ENCODE measurements at regions not wholly inside any gene's neighbourhood (a gene's known extent, or its start where the extent isn't known, plus 50 kb on each side); places are given as distances from the start of the nearest gene placed in this dataset.

DNA sequence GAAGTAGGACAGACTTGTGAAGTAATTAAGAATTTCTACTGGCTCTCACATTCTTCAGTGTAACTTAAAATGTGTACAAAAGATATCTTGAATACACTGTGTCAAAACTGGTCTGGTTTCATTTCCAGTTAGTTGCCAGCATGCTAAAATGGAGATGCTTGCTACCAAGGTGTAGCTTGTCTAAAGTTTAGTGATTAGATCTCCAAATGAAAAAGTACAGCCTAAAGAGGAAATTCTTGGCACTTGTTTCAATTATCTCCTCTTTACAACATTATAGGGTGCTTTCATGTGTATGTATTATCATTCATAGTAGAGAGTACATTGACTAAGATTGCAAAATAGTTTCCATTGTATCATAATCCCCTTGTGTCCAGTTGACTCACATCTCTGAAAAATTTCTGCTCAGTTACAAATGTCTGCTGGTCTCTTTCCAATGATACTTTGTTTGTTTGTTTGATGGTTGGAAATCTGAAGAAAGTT, 97.3 kb upstream of the SPRY1 start:
- H3K79me1 ChIP-seq (ENCODE audit: low read depth in 1 of 2, low read length in 2 of 2): no peaks in the 10 kb centered on the region
- no peak overlapping the region for H3K4me3 ChIP-seq (ENCODE audit: insufficient read depth, low read depth, low read length)
- POLR2A ChIA-PET (ENCODE audit: unreplicated experiment): no interaction called here
- no peak overlapping the region for H3K9ac ChIP-seq (ENCODE audit: low read depth, low read length)
- no peaks in the 10 kb centered on the region for H3K27me3 ChIP-seq (ENCODE audit: control insufficient read depth, insufficient read depth, low read length)
- dilution Hi-C loops (cut with HindIII; ENCODE audit: low sequenced_read_pairs, unreplicated experiment) (no loop called here), intact Hi-C loops (cut with micrococcal nuclease) (no loop called here), in situ Hi-C loops (cut with MboI; ENCODE audit: low sequenced_read_pairs) (no loop called here)
- ATAC-seq (ENCODE audit: low read depth): peak; percentile 79
- no peak overlapping the region for H3K56ac ChIP-seq (ENCODE audit: extremely low read depth, insufficient read depth, low read length)
- H3K36me3 ChIP-seq (ENCODE audit: control insufficient read depth, insufficient read depth, low read length): no peaks in the 10 kb centered on the region
- peak overlapping the region; percentile 64; the same call in 1 of the 2 replicates for H3K27ac ChIP-seq (ENCODE audit: insufficient read depth, low read length)
- no peak overlapping the region for H4K91ac ChIP-seq (ENCODE audit: insufficient read depth, low read depth, low read length)
- no peak overlapping the region for H2AK5ac ChIP-seq (ENCODE audit: low read depth, low read length)
- H3K4me1 ChIP-seq (ENCODE audit: control insufficient read depth, insufficient read depth, low read length): peaks cover 4% of the 10 kb centered on the region; the same call in 1 of the 2 replicates
- H3K9me1 ChIP-seq (ENCODE audit: insufficient read depth, low read length): no peaks in the 10 kb centered on the region
- H4K8ac ChIP-seq (ENCODE audit: low read depth in 2 of 2, low read length in 2 of 2): no peak overlapping the region
- BruUV-seq (replicated peaks): no TSS peak
- H3K9me3 ChIP-seq (ENCODE audit: control insufficient read depth, insufficient read depth, low read length): no peaks in the 10 kb centered on the region
- H3K4ac ChIP-seq (ENCODE audit: low read depth, low read length): no peak overlapping the region
- H2BK15ac ChIP-seq (ENCODE audit: low read depth, low read length): no peak overlapping the region
- H3K4me2 ChIP-seq (ENCODE audit: low read depth, low read length): no peak overlapping the region
- no peak overlapping the region for H3K23ac ChIP-seq (ENCODE audit: low read depth, low read length)
- no peak overlapping the region for H2BK120ac ChIP-seq (ENCODE audit: low read depth, low read length)
- TF ChIP-seq FOS (IDR thresholded peaks at IDR 0.05; ENCODE audit: low read depth, low read length) (peak; percentile 50; the same call in 1 of the 2 replicates), MAFK (IDR thresholded peaks at IDR 0.05; ENCODE audit: low read depth, low read length) (no peak), CHD1 (IDR thresholded peaks at IDR 0.05; ENCODE audit: low read depth, low read length) (no peak), CEBPB (IDR thresholded peaks at IDR 0.05; ENCODE audit: low read depth, low read length) (peak; percentile 95), RFX5 (IDR thresholded peaks at IDR 0.05; ENCODE audit: low read depth, low read length) (no peak), POLR2A (IDR thresholded peaks at IDR 0.05; ENCODE audit: low read depth, low read length) (no peak)
- peak; percentile 84 for DNase-seq
- H4K20me1 ChIP-seq (ENCODE audit: insufficient read depth, low read length): no peaks in the 10 kb centered on the region
- no peak overlapping the region for H3K18ac ChIP-seq (ENCODE audit: low read depth, low read length)
- no peak overlapping the region for H2AFZ ChIP-seq (replicated peaks; ENCODE audit: low read length, poor library complexity)
- no peak overlapping the region for H2AK9ac ChIP-seq (replicated peaks; ENCODE audit: low read depth, low read length, poor library complexity)
- no peak overlapping the region for H3K14ac ChIP-seq (replicated peaks; ENCODE audit: low read depth, low read length)
- no peak overlapping the region for H4K5ac ChIP-seq (ENCODE audit: low read depth, low read length)
- H2BK20ac ChIP-seq (ENCODE audit: low read depth, low read length): no peak overlapping the region
- H2BK5ac ChIP-seq (ENCODE audit: low read depth, low read length, poor library complexity, severe bottlenecking): no peak overlapping the region
- CTCF ChIA-PET: no interaction called here
